ENCODE measurements at regions not wholly inside any gene's neighbourhood (a gene's known extent, or its start where the extent isn't known, plus 50 kb on each side); places are given as distances from the start of the nearest gene placed in this dataset.

DNA sequence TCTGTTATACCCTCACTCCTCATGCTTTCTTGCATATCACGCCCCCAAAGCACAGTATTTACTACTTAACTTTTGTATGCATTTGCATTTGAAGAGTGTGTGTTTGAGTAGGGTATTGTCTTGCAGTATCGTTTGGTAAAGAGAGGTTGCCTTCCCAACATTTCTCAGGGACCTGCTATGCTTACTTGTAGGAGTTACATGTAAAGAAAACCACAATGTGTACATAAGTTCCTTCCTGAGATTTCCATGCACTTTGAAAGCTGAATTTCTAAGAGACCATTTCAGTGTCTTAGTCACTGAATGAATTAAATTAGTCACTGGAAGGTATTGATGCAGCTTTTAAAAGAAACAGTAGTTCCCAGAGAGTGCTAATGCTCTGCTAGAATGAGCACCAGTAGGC is 159.3 kb upstream of the LAMA2 start:
- in situ Hi-C loops (cut with MboI): no loop called here
- no peaks in the 10 kb centered on the region for H3K36me3 ChIP-seq (ENCODE audit: control insufficient read depth in 2 of 2, insufficient read depth in 2 of 2, low read length in 1 of 2)
- no peak for FAIRE-seq

DNA sequence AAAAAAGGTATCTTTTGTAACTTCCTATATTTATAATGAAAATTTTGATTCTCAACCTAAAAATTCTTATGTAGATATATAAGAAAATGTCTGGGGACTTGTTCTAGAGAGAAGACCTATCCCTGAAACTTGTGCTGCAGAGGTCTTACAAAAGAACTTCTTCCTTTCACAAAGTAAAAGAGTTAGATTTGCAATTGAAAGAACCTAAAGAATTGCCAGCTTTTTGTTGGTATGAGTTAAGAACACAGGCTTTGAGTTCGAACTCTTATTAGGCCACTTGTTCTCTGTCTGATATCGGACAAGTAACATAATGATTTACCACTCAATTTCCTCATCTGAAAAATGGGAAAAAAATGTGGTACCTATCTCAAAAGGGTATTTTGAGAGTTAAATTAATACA is 162.0 kb upstream of the LAMA2 start:
- ChIA-PET POLR2A (no interaction called here), CTCF (no interaction called here), SMC1A (ENCODE audit: uncharacterized antibody, unreplicated experiment) (no interaction called here), RAD21 (ENCODE audit: unreplicated experiment) (no interaction called here)
- Histone ChIP-seq H3K9ac (ENCODE audit: control insufficient read depth, insufficient read depth, low read length) (no peak overlapping the region), H3K4me2 (ENCODE audit: control insufficient read depth, insufficient read depth) (no peak overlapping the region), H3K27ac (ENCODE audit: control insufficient read depth, insufficient read depth) (no peak overlapping the region), H3K4me1 (ENCODE audit: control insufficient read depth, insufficient read depth, low read length) (no peaks in the 10 kb centered on the region), H2AFZ (ENCODE audit: control insufficient read depth, low read depth, low read length) (no peak overlapping the region), H3K36me3 (ENCODE audit: control insufficient read depth in 2 of 2, insufficient read depth in 2 of 2, low read length in 1 of 2) (no peaks in the 10 kb centered on the region), H3K27me3 (replicated peaks in 1 of 2; ENCODE audit: control insufficient read depth in 2 of 2, insufficient read depth in 2 of 2, low read length in 1 of 2) (no peaks in the 10 kb centered on the region), H4K20me1 (ENCODE audit: control insufficient read depth, insufficient read depth) (no peaks in the 10 kb centered on the region), H3K79me2 (ENCODE audit: control insufficient read depth, insufficient read depth, low read length) (no peaks in the 10 kb centered on the region), H3K9me3 (replicated peaks; ENCODE audit: control insufficient read depth, insufficient read depth, low read length) (no peaks in the 10 kb centered on the region), H3K4me3 (no peak overlapping the region)
- DNase-seq (ENCODE audit: low read depth, low spot score): no peak
- intact Hi-C loops (cut with micrococcal nuclease; ENCODE audit: unreplicated experiment) (no loop called here), in situ Hi-C loops (cut with MboI) (no loop called here)
- no TSS peak for BruUV-seq (replicated peaks)
- 38% methylated on average over 2 of the region's 2 CpGs for WGBS (ENCODE audit: insufficient coverage, insufficient replicate concordance, low lambda C conversion rate, missing lambda C conversion rate)
- no peak for FAIRE-seq
- TF ChIP-seq NFYB (IDR thresholded peaks at IDR 0.05; ENCODE audit: insufficient read depth, low read depth, low read length): no peak
- no peak for ATAC-seq

More for the DNA sequence above, 159.3 kb upstream of the LAMA2 start:
- CTCF ChIA-PET: interaction anchor here (0.9 to 1.0 kb wide), 2 partner anchors 9 to 10 kb away, joined by 3 to 6 read pairs; no protein-coding TSS in a partner anchor
- no peaks in the 10 kb centered on the region for H3K9me3 ChIP-seq (replicated peaks; ENCODE audit: control insufficient read depth, insufficient read depth, low read length)
- no peaks in the 10 kb centered on the region for H3K4me1 ChIP-seq (ENCODE audit: control insufficient read depth, insufficient read depth, low read length)
- no peak for DNase-seq (ENCODE audit: low read depth, low spot score)
- TF ChIP-seq, protein P1, sequence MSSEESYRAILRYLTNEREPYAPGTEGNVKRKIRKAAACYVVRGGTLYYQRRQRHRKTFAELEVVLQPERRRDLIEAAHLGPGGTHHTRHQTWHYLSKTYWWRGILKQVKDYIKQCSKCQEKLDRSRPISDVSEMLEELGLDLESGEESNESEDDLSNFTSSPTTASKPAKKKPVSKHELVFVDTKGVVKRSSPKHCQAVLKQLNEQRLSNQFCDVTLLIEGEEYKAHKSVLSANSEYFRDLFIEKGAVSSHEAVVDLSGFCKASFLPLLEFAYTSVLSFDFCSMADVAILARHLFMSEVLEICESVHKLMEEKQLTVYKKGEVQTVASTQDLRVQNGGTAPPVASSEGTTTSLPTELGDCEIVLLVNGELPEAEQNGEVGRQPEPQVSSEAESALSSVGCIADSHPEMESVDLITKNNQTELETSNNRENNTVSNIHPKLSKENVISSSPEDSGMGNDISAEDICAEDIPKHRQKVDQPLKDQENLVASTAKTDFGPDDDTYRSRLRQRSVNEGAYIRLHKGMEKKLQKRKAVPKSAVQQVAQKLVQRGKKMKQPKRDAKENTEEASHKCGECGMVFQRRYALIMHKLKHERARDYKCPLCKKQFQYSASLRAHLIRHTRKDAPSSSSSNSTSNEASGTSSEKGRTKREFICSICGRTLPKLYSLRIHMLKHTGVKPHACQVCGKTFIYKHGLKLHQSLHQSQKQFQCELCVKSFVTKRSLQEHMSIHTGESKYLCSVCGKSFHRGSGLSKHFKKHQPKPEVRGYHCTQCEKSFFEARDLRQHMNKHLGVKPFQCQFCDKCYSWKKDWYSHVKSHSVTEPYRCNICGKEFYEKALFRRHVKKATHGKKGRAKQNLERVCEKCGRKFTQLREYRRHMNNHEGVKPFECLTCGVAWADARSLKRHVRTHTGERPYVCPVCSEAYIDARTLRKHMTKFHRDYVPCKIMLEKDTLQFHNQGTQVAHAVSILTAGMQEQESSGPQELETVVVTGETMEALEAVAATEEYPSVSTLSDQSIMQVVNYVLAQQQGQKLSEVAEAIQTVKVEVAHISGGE (CRISPR knock-in tag; IDR thresholded peaks at IDR 0.05): no peak
- WGBS (ENCODE audit: insufficient coverage, insufficient replicate concordance, low lambda C conversion rate, missing lambda C conversion rate): 3% methylated on average over 2 of the region's 2 CpGs
- no TSS peak for BruUV-seq (replicated peaks)
- no peak for ATAC-seq
- no peak overlapping the region for H2AFZ ChIP-seq (ENCODE audit: control insufficient read depth, low read depth, low read length)
- SMC1A ChIA-PET (ENCODE audit: uncharacterized antibody, unreplicated experiment): no interaction called here
- H3K79me2 ChIP-seq (ENCODE audit: control insufficient read depth, insufficient read depth, low read length): no peaks in the 10 kb centered on the region
- no peak overlapping the region for H3K27ac ChIP-seq (ENCODE audit: control insufficient read depth, insufficient read depth)
- no peak overlapping the region for H3K4me2 ChIP-seq (ENCODE audit: control insufficient read depth, insufficient read depth)
- H3K27me3 ChIP-seq (replicated peaks in 1 of 2; ENCODE audit: control insufficient read depth in 2 of 2, insufficient read depth in 2 of 2, low read length in 1 of 2): no peaks in the 10 kb centered on the region
- H3K9ac ChIP-seq (ENCODE audit: control insufficient read depth, insufficient read depth, low read length): no peak overlapping the region
- H3K4me3 ChIP-seq: no peak overlapping the region
- intact Hi-C loops (cut with micrococcal nuclease; ENCODE audit: unreplicated experiment): no loop called here
- H4K20me1 ChIP-seq (ENCODE audit: control insufficient read depth, insufficient read depth): no peaks in the 10 kb centered on the region
- RAD21 ChIA-PET (ENCODE audit: unreplicated experiment): no interaction called here
- POLR2A ChIA-PET: no interaction called here

All from GM12878 (cell line).